ENCODE measurements at regions not wholly inside any gene's neighbourhood (a gene's known extent, or its start where the extent isn't known, plus 50 kb on each side); places are given as distances from the start of the nearest gene placed in this dataset.

DNA sequence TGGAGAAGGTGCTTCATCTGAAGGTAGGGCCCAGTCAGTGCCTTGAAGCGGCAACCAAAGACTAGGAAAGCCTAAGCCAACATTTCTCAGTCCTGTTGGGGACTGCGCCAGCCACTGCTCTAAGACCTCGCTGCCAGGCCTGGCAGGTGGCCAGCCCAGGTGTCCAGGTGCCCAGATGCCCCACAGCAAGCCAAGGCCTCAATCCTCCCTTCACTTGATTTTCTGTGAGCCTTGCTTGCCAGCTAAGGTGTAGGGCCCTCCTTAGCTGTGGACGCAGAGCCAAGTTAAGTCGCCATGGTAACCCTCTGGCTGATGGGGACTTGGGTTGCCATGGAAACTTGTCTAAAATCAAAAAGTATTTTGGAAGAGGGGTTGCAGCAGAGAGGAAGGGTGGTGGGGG is 135.0 kb downstream of the NAV1 start:
- TF ChIP-seq, protein P1, sequence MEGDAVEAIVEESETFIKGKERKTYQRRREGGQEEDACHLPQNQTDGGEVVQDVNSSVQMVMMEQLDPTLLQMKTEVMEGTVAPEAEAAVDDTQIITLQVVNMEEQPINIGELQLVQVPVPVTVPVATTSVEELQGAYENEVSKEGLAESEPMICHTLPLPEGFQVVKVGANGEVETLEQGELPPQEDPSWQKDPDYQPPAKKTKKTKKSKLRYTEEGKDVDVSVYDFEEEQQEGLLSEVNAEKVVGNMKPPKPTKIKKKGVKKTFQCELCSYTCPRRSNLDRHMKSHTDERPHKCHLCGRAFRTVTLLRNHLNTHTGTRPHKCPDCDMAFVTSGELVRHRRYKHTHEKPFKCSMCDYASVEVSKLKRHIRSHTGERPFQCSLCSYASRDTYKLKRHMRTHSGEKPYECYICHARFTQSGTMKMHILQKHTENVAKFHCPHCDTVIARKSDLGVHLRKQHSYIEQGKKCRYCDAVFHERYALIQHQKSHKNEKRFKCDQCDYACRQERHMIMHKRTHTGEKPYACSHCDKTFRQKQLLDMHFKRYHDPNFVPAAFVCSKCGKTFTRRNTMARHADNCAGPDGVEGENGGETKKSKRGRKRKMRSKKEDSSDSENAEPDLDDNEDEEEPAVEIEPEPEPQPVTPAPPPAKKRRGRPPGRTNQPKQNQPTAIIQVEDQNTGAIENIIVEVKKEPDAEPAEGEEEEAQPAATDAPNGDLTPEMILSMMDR (conservative IDR thresholded peaks at IDR 0.05; ENCODE audit: low read depth in 2 of 2): no peak
- TF ChIP-seq EZH2 (IDR thresholded peaks at IDR 0.05; ENCODE audit: low read depth, unreplicated experiment): no peak
- no peak for TF ChIP-seq EZH2phosphoT487 (IDR thresholded peaks at IDR 0.05; ENCODE audit: unreplicated experiment)
- TF ChIP-seq, protein P2, sequence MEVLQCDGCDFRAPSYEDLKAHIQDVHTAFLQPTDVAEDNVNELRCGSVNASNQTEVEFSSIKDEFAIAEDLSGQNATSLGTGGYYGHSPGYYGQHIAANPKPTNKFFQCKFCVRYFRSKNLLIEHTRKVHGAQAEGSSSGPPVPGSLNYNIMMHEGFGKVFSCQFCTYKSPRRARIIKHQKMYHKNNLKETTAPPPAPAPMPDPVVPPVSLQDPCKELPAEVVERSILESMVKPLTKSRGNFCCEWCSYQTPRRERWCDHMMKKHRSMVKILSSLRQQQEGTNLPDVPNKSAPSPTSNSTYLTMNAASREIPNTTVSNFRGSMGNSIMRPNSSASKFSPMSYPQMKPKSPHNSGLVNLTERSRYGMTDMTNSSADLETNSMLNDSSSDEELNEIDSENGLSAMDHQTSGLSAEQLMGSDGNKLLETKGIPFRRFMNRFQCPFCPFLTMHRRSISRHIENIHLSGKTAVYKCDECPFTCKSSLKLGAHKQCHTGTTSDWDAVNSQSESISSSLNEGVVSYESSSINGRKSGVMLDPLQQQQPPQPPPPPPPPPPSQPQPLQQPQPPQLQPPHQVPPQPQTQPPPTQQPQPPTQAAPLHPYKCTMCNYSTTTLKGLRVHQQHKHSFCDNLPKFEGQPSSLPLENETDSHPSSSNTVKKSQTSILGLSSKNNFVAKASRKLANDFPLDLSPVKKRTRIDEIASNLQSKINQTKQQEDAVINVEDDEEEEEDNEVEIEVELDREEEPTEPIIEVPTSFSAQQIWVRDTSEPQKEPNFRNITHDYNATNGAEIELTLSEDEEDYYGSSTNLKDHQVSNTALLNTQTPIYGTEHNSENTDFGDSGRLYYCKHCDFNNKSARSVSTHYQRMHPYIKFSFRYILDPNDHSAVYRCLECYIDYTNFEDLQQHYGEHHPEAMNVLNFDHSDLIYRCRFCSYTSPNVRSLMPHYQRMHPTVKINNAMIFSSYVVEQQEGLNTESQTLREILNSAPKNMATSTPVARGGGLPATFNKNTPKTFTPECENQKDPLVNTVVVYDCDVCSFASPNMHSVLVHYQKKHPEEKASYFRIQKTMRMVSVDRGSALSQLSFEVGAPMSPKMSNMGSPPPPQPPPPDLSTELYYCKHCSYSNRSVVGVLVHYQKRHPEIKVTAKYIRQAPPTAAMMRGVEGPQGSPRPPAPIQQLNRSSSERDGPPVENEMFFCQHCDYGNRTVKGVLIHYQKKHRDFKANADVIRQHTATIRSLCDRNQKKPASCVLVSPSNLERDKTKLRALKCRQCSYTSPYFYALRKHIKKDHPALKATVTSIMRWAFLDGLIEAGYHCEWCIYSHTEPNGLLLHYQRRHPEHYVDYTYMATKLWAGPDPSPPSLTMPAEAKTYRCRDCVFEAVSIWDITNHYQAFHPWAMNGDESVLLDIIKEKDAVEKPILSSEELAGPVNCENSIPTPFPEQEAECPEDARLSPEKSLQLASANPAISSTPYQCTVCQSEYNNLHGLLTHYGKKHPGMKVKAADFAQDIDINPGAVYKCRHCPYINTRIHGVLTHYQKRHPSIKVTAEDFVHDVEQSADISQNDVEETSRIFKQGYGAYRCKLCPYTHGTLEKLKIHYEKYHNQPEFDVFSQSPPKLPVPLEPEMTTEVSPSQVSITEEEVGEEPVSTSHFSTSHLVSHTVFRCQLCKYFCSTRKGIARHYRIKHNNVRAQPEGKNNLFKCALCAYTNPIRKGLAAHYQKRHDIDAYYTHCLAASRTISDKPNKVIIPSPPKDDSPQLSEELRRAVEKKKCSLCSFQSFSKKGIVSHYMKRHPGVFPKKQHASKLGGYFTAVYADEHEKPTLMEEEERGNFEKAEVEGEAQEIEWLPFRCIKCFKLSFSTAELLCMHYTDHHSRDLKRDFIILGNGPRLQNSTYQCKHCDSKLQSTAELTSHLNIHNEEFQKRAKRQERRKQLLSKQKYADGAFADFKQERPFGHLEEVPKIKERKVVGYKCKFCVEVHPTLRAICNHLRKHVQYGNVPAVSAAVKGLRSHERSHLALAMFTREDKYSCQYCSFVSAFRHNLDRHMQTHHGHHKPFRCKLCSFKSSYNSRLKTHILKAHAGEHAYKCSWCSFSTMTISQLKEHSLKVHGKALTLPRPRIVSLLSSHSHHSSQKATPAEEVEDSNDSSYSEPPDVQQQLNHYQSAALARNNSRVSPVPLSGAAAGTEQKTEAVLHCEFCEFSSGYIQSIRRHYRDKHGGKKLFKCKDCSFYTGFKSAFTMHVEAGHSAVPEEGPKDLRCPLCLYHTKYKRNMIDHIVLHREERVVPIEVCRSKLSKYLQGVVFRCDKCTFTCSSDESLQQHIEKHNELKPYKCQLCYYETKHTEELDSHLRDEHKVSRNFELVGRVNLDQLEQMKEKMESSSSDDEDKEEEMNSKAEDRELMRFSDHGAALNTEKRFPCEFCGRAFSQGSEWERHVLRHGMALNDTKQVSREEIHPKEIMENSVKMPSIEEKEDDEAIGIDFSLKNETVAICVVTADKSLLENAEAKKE (CRISPR knock-in tag; IDR thresholded peaks at IDR 0.05): no peak
- TF ChIP-seq POLR2AphosphoS5 (IDR thresholded peaks at IDR 0.05; ENCODE audit: low read depth): no peak
- no peak for TF ChIP-seq REST (IDR thresholded peaks at IDR 0.05; ENCODE audit: unreplicated experiment)
- no peak for TF ChIP-seq CREB1 (CRISPR knock-in tag; IDR thresholded peaks at IDR 0.05; ENCODE audit: low read depth)
- no peak for TF ChIP-seq ETS1 (IDR thresholded peaks at IDR 0.05)
- TF ChIP-seq JUNB (IDR thresholded peaks at IDR 0.05; ENCODE audit: unreplicated experiment): no peak
